ENCODE measurements at regions not wholly inside any gene's neighbourhood (a gene's known extent, or its start where the extent isn't known, plus 50 kb on each side); places are given as distances from the start of the nearest gene placed in this dataset.
"Not testable (repeated sequence)": the region's sequence is repeated elsewhere in the genome, so short reads cannot be mapped to it uniquely, and the experiment has no call there.

- Histone ChIP-seq H3K9me2 (ENCODE audit: insufficient read depth, low read length) (no peaks in the 10 kb centered on the region), H3K9me3 (ENCODE audit: low read length) (no peaks in the 10 kb centered on the region), H3K79me2 (replicated peaks; ENCODE audit: insufficient read depth, low read length) (no peaks in the 10 kb centered on the region), H3K27ac (ENCODE audit: low read length) (no peak overlapping the region), H3K4me3 (ENCODE audit: low read length) (no peak overlapping the region), H3K9ac (ENCODE audit: low read length) (no peak overlapping the region), H3K4me2 (ENCODE audit: low read length) (no peak overlapping the region), H3F3A (ENCODE audit: insufficient read depth, low read length, poor library complexity, severe bottlenecking) (no peaks in the 10 kb centered on the region), H2AFZ (ENCODE audit: low read depth, low read length) (no peak overlapping the region), H3K36me3 (ENCODE audit: insufficient read depth, low read length) (no peaks in the 10 kb centered on the region), H4K20me1 (ENCODE audit: insufficient read depth) (no peaks in the 10 kb centered on the region), H3K27me3 (ENCODE audit: insufficient read depth, low read depth, low read length) (no peaks in the 10 kb centered on the region)
- no peak for TF ChIP-seq EP300 (conservative IDR thresholded peaks at IDR 0.05; ENCODE audit: poor library complexity, severe bottlenecking)
- no peak for TF ChIP-seq TAF1 (IDR thresholded peaks at IDR 0.05; ENCODE audit: low read depth)
Observed at GRCh38 chr18:65592435-65592834, 158.4 kb upstream of the CDH7 start.

- H3K79me2 ChIP-seq (replicated peaks; ENCODE audit: insufficient read depth, low read length), result no peaks in the 10 kb centered on the region
Observed at GRCh38 chr18:65587491-65587890, 163.3 kb upstream of the CDH7 start.

GRCh38 chr18:65582094-65582493, 168.7 kb upstream of the CDH7 start:
- not testable (repeated sequence) for H3K9me2 ChIP-seq (ENCODE audit: insufficient read depth, low read length); H4K20me1 ChIP-seq (ENCODE audit: insufficient read depth); H3K9me3 ChIP-seq (ENCODE audit: low read length); H2AFZ ChIP-seq (ENCODE audit: low read depth, low read length); H3F3A ChIP-seq (ENCODE audit: insufficient read depth, low read length, poor library complexity, severe bottlenecking); H3K36me3 ChIP-seq (ENCODE audit: insufficient read depth, low read length); H3K27me3 ChIP-seq (ENCODE audit: insufficient read depth, low read depth, low read length); H3K9ac ChIP-seq (ENCODE audit: low read length); H3K79me2 ChIP-seq (replicated peaks; ENCODE audit: insufficient read depth, low read length); H3K4me3 ChIP-seq (ENCODE audit: low read length); H3K27ac ChIP-seq (ENCODE audit: low read length); H3K4me2 ChIP-seq (ENCODE audit: low read length)

More at GRCh38 chr18:65587491-65587890, 163.3 kb upstream of the CDH7 start:
- no peak overlapping the region for H3K27ac ChIP-seq (ENCODE audit: low read length)
- no peak overlapping the region for H3K4me2 ChIP-seq (ENCODE audit: low read length)
- H3F3A ChIP-seq (ENCODE audit: insufficient read depth, low read length, poor library complexity, severe bottlenecking), result no peaks in the 10 kb centered on the region
- no peak overlapping the region for H2AFZ ChIP-seq (ENCODE audit: low read depth, low read length)
- H3K4me3 ChIP-seq (ENCODE audit: low read length), result no peak overlapping the region
- no peaks in the 10 kb centered on the region for H4K20me1 ChIP-seq (ENCODE audit: insufficient read depth)
- no peaks in the 10 kb centered on the region for H3K9me2 ChIP-seq (ENCODE audit: insufficient read depth, low read length)
- no peaks in the 10 kb centered on the region for H3K9me3 ChIP-seq (ENCODE audit: low read length)
- no peak for TF ChIP-seq MXI1 (conservative IDR thresholded peaks at IDR 0.05; ENCODE audit: poor library complexity, severe bottlenecking)
- TF ChIP-seq POLR2AphosphoS5 (IDR thresholded peaks at IDR 0.05), result no peak
- no peak for TF ChIP-seq TAF1 (IDR thresholded peaks at IDR 0.05; ENCODE audit: low read depth)
- no peak for TF ChIP-seq SMC3 (conservative IDR thresholded peaks at IDR 0.05; ENCODE audit: poor library complexity)
- TF ChIP-seq RAD21 (conservative IDR thresholded peaks at IDR 0.05), result no peak
- TF ChIP-seq REST (IDR thresholded peaks at IDR 0.05; ENCODE audit: borderline replicate concordance), result no peak
- no peak for TF ChIP-seq EZH2 (IDR thresholded peaks at IDR 0.05; ENCODE audit: borderline replicate concordance, insufficient read depth, low read length, poor library complexity, severe bottlenecking)
- no peak for TF ChIP-seq EP300 (conservative IDR thresholded peaks at IDR 0.05; ENCODE audit: poor library complexity, severe bottlenecking)
- no peak for TF ChIP-seq CTCF (IDR thresholded peaks at IDR 0.05; ENCODE audit: poor library complexity, severe bottlenecking)
- no peaks in the 10 kb centered on the region for H3K36me3 ChIP-seq (ENCODE audit: insufficient read depth, low read length)
- no peaks in the 10 kb centered on the region for H3K27me3 ChIP-seq (ENCODE audit: insufficient read depth, low read depth, low read length)
- H3K9ac ChIP-seq (ENCODE audit: low read length), result no peak overlapping the region

All from neural cell (in vitro differentiated cells).